HUES64 (cell line): ENCODE measurements at regions not wholly inside any gene's neighbourhood (a gene's known extent, or its start where the extent isn't known, plus 50 kb on each side); places are given as distances from the start of the nearest gene placed in this dataset.

ENCODE experiments used
- H3K27ac ChIP-seq: 2 replicates; pipeline ENCODE4 v1.7.0; 2013; ENCODE audit warnings: low read depth, low read length, inconsistent platforms
- H3K27me3 ChIP-seq: 2 replicates; pipeline ENCODE4 v1.6.1; 2013; ENCODE audit warnings: mild to moderate bottlenecking, low read length; ENCODE audit not compliant: insufficient read depth
- H3K36me3 ChIP-seq: 2 replicates; pipeline ENCODE4 v1.6.1; 2013; ENCODE audit warnings: mild to moderate bottlenecking, low read length; ENCODE audit not compliant: insufficient read depth
- H3K4me1 ChIP-seq: 2 replicates; pipeline ENCODE4 v1.6.1; 2013; ENCODE audit warnings: mild to moderate bottlenecking, low read length, moderate library complexity; ENCODE audit not compliant: insufficient read depth
- H3K4me3 ChIP-seq: 2 replicates; pipeline ENCODE4 v1.5.1; 2013; ENCODE audit warnings: mild to moderate bottlenecking, low read length, moderate library complexity
- H3K9ac ChIP-seq: 2 replicates; pipeline ENCODE4 v1.6.1; 2013; ENCODE audit warnings: mild to moderate bottlenecking, low read depth, low read length
- H3K9me3 ChIP-seq: 2 replicates; pipeline ENCODE4 v1.6.1; 2013; ENCODE audit warnings: low read depth, low read length; ENCODE audit not compliant: insufficient read depth
- WGBS: fragments of 150-250, 120-280 bp; methylation state at CpG from one replicate; pipeline ENCODE4 v1.1.7; 2013; ENCODE audit warnings: missing lambda C conversion rate; 5-methylcytosine and 5-hydroxymethylcytosine counted together

- Histone ChIP-seq H3K9me3 (no peaks in the 10 kb centered on the region; the same call in 1 of the 2 replicates), H3K4me3 (no peak overlapping the region), H3K4me1 (no peaks in the 10 kb centered on the region), H3K9ac (no peak overlapping the region), H3K27ac (no peak overlapping the region), H3K36me3 (no peaks in the 10 kb centered on the region), H3K27me3 (no peaks in the 10 kb centered on the region)
- 97% methylated on average over 30 of the region's 30 CpGs for WGBS
Observed at GRCh38 chr13:66009241-66009640, 1220.9 kb downstream of the PCDH9 start.

GRCh38 chr13:66003558-66003957 lies 1226.6 kb downstream of the PCDH9 start:
- no peaks in the 10 kb centered on the region for H3K27me3 ChIP-seq

GRCh38 chr13:66001140-66001539 lies 1229.0 kb downstream of the PCDH9 start:
- Histone ChIP-seq H3K9ac (no peak overlapping the region), H3K36me3 (no peaks in the 10 kb centered on the region), H3K27me3 (no peaks in the 10 kb centered on the region), H3K4me1 (no peaks in the 10 kb centered on the region), H3K27ac (no peak overlapping the region), H3K9me3 (peaks cover 8% of the 10 kb centered on the region; the same call in 1 of the 2 replicates), H3K4me3 (no peak overlapping the region)
- WGBS, result 100% methylated on average over 1 of the region's 1 CpG

More at GRCh38 chr13:66003558-66003957, 1226.6 kb downstream of the PCDH9 start:
- Histone ChIP-seq H3K36me3 (no peaks in the 10 kb centered on the region), H3K4me3 (no peak overlapping the region), H3K9ac (no peak overlapping the region), H3K4me1 (no peaks in the 10 kb centered on the region), H3K27ac (no peak overlapping the region), H3K9me3 (peaks cover 8% of the 10 kb centered on the region; the same call in 1 of the 2 replicates)
- 100% methylated on average over 1 of the region's 1 CpG for WGBS

- H3K9me3 ChIP-seq, result peaks cover 8% of the 10 kb centered on the region; the same call in 1 of the 2 replicates
- no CpG with 5 or more reads among the region's 1 CpG for WGBS
- H3K4me1 ChIP-seq, result no peaks in the 10 kb centered on the region
- no peak overlapping the region for H3K27ac ChIP-seq
- no peak overlapping the region for H3K4me3 ChIP-seq
- H3K9ac ChIP-seq, result no peak overlapping the region
- no peaks in the 10 kb centered on the region for H3K27me3 ChIP-seq
- no peaks in the 10 kb centered on the region for H3K36me3 ChIP-seq
Observed at GRCh38 chr13:65999411-65999810, 1230.7 kb downstream of the PCDH9 start.

GRCh38 chr13:65990684-65991083 lies 1239.5 kb downstream of the PCDH9 start:
- no peaks in the 10 kb centered on the region for H3K27me3 ChIP-seq

GRCh38 chr13:65985612-65986011 lies 1244.5 kb downstream of the PCDH9 start:
- Histone ChIP-seq H3K4me3 (no peak overlapping the region), H3K4me1 (no peaks in the 10 kb centered on the region; the same call in 1 of the 2 replicates)
- 82% methylated on average over 9 of the region's 10 CpGs for WGBS

More at GRCh38 chr13:65990684-65991083, 1239.5 kb downstream of the PCDH9 start:
- no peak overlapping the region for H3K9ac ChIP-seq
- H3K4me3 ChIP-seq, result no peak overlapping the region
- H3K4me1 ChIP-seq, result no peaks in the 10 kb centered on the region; the same call in 1 of the 2 replicates
- no peaks in the 10 kb centered on the region for H3K36me3 ChIP-seq
- no peak overlapping the region for H3K27ac ChIP-seq
- H3K9me3 ChIP-seq, result no peaks in the 10 kb centered on the region

GRCh38 chr13:65977525-65977924 lies 1252.6 kb downstream of the PCDH9 start:
- WGBS, result 88% methylated on average over 1 of the region's 1 CpG

More at GRCh38 chr13:65985612-65986011, 1244.5 kb downstream of the PCDH9 start:
- H3K9me3 ChIP-seq, result no peaks in the 10 kb centered on the region
- H3K9ac ChIP-seq, result no peak overlapping the region
- H3K27me3 ChIP-seq, result no peaks in the 10 kb centered on the region
- H3K36me3 ChIP-seq, result no peaks in the 10 kb centered on the region
- no peak overlapping the region for H3K27ac ChIP-seq

GRCh38 chr13:65971541-65971940 lies 1258.6 kb downstream of the PCDH9 start:
- Histone ChIP-seq H3K36me3 (no peaks in the 10 kb centered on the region), H3K27me3 (no peaks in the 10 kb centered on the region), H3K4me3 (no peak overlapping the region), H3K27ac (peak overlapping the region; percentile 29; the same call in 1 of the 2 replicates), H3K9me3 (no peaks in the 10 kb centered on the region), H3K4me1 (peaks cover 9% of the 10 kb centered on the region; the same call in 1 of the 2 replicates), H3K9ac (no peak overlapping the region)
- 47% methylated on average over 3 of the region's 3 CpGs for WGBS

More at GRCh38 chr13:65977525-65977924, 1252.6 kb downstream of the PCDH9 start:
- Histone ChIP-seq H3K4me1 (no peaks in the 10 kb centered on the region), H3K27me3 (no peaks in the 10 kb centered on the region), H3K9me3 (peaks cover 11% of the 10 kb centered on the region), H3K9ac (no peak overlapping the region), H3K27ac (no peak overlapping the region), H3K36me3 (no peaks in the 10 kb centered on the region), H3K4me3 (no peak overlapping the region)

GRCh38 chr13:65966991-65967451 lies 1263.1 kb downstream of the PCDH9 start:
- Histone ChIP-seq H3K9me3 (no peaks in the 10 kb centered on the region), H3K9ac (no peak overlapping the region), H3K4me3 (no peak overlapping the region), H3K4me1 (peaks cover 9% of the 10 kb centered on the region; the same call in 1 of the 2 replicates), H3K27ac (no peak overlapping the region), H3K27me3 (no peaks in the 10 kb centered on the region), H3K36me3 (no peaks in the 10 kb centered on the region)
- whole genome bisulfite sequencing, result 75% methylated on average over 3 of the region's 3 CpGs

GRCh38 chr13:65965501-65965900 lies 1264.6 kb downstream of the PCDH9 start:
- Histone ChIP-seq H3K4me1 (no peaks in the 10 kb centered on the region), H3K9me3 (no peaks in the 10 kb centered on the region), H3K27ac (no peak overlapping the region), H3K9ac (no peak overlapping the region), H3K4me3 (no peak overlapping the region), H3K36me3 (no peaks in the 10 kb centered on the region), H3K27me3 (no peaks in the 10 kb centered on the region)
- WGBS, result 100% methylated on average over 2 of the region's 2 CpGs

GRCh38 chr13:65964672-65965071 lies 1265.5 kb downstream of the PCDH9 start:
- Histone ChIP-seq H3K9me3 (no peaks in the 10 kb centered on the region), H3K27me3 (no peaks in the 10 kb centered on the region), H3K9ac (no peak overlapping the region), H3K27ac (no peak overlapping the region), H3K36me3 (no peaks in the 10 kb centered on the region), H3K4me1 (no peaks in the 10 kb centered on the region), H3K4me3 (no peak overlapping the region)
- whole genome bisulfite sequencing, result no CpG with 5 or more reads among the region's 1 CpG

- H3K36me3 ChIP-seq, result no peaks in the 10 kb centered on the region
- H3K27me3 ChIP-seq, result no peaks in the 10 kb centered on the region
- 95% methylated on average over 2 of the region's 2 CpGs for WGBS
- no peak overlapping the region for H3K9ac ChIP-seq
- no peaks in the 10 kb centered on the region for H3K4me1 ChIP-seq
- peaks cover 16% of the 10 kb centered on the region for H3K9me3 ChIP-seq
- H3K27ac ChIP-seq, result no peak overlapping the region
- H3K4me3 ChIP-seq, result no peak overlapping the region
Observed at GRCh38 chr13:65959305-65959704, 1270.8 kb downstream of the PCDH9 start.
